Renal cortex interstitium (tissue), 11 donors: ENCODE measurements at regions not wholly inside any gene's neighbourhood (a gene's known extent, or its start where the extent isn't known, plus 50 kb on each side); places are given as distances from the start of the nearest gene placed in this dataset.

Experiments used
- DNase-seq, 11 donors: peaks; one replicate each; pipeline ENCODE4 v3.0.0-alpha.2; 2013; ENCODE audit warnings: low read depth in 9 of 11, low spot score in 4 of 11; ENCODE audit errors: extremely low read depth in 1 of 11

DNA sequence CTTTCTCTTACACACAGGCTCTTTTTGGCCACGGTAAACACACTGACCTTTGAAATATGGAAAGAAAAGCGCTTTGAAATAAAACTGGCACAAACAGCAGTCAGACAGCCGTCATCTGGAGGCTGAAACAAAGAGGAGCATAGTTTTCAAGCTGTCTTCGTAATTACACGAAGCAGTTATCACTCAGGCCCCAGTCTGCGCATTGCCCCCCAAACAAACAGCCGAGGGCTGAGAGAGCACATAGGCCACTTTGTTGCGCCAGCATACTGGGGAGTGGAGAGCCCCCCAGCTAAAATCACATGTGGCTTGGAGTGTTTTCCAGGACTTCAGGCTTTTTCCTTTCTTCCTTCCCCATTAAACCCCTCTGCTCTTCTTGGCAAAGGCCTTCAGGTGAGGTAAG, 142.9 kb upstream of the BTG1 start:
- DNase-seq: no peak

GRCh38 chr12:92278378-92278828, 132.8 kb upstream of the BTG1 start:
- DNase-seq: no peak

- no peak for DNase-seq
Observed at GRCh38 chr12:92277795-92278194, 132.1 kb upstream of the BTG1 start.

DNA sequence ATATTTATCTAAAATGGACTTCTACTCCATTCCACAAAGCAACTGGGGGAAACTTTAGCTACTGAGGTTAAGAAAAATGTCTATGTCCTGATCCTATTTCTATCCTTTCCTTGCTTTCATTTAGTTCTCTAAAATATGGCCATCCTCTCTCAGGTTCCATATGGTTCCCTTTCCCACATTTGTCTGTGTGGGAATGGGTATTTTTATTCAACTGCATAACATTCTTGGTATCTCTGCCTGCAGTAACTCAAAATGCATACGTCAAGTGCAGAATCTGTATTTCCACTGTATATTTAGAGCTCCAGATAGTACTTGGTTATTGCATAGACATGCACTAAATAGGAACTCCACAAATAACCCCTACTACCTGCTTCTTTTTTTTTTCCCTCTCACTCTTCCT, 130.6 kb upstream of the BTG1 start:
- no peak for DNase-seq

GRCh38 chr12:92275443-92276154, 130.0 kb upstream of the BTG1 start:
- no peak for DNase-seq

DNA sequence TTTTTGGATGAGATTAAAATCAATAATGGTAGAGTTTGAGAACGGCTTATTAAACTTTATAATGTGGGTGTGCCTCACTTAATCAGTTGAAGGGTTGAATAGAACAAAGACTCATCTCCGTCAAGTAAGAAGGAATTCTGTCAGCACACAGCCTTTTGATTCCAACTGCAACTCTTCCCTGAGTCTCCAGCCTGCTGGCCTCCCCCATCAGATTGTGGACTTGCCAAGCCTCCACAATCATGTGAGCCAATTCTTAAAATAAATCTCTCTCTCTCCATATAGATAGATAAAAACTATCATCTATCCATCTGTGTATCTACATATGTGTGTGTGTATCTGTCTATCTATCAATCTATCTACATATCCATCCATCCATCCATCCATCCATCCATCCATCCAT, 127.4 kb upstream of the BTG1 start:
- no peak for DNase-seq

DNA sequence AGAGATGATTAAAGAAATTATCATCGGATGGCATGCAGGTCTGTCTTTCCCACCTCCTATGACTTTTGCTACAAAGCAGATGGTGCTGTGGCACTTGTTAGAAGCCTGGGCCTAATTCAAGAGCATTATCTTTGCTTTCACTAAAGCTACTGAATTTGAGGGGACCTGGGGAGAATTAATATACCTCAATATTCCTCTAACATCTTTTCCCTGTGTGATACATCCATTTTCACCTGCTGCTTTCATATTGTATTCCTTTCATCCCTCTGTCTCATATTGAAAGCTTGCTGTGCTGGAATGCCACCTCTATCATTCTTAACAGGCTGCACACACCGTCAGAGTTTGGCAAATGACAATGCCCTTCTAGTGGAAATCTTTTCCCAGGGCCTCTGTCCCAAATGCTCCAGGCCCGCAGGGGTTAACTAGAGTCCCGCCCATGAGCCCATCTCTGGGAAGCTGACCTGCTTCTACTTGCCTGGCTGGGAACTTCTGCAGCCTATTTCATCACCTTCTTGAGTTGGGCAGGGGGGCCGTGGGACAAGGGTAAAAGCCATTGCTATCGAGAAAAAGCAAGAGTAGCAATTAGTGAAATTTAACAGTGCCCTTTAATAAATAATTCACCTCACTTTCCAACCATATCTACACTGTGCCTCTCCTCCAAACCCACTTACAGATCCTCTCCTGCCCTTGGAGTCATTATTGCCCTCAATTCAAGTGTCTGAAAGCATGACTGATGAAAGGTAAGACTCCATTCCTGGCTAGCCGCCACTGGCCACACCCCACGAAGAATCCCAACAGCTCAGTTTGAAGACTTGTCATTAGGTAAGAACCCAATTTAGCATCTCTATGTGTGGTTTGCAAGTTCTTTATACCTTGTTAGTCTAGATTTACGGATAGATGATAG, 126.7 kb upstream of the BTG1 start:
- no peak for DNase-seq

GRCh38 chr12:92271341-92271740, 125.7 kb upstream of the BTG1 start:
- DNase-seq: no peak

DNA sequence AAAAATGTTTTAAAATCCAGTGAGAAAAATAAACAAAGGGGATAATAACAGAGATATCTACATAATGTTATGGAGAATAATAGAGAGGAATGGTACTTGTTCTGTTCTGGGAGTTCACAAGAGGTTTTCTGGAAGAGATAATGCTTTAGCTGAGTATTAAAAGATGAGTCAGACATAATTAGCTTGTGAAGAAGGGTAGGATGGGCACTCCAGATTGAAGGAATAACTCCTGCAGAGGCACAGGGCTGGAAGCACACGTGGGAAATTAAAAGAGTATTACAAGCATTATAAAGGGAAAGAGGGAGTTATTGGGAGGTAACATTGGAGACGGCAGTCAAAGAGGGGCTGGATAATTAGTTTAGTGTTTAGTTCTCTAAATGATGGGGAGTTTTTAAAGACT, 124.9 kb upstream of the BTG1 start:
- no peak for DNase-seq

DNA sequence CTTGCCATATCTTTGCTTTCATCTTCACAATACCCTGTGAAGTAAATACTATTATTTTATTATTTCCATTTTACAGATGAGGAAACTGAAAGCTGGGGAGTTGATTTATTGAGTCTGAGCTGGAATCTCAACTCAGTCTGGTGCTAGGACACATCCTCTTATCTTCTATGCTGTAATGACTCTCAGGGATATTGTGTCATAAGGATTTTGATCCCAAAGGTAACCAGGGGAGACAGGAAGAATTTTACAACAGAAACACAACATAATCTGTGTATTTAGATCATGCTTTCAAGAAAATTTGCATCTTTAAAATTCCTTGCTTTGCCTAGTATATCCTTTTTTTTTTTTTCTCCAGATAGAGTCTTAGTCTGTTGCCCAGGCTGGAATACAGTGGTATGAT, 123.3 kb upstream of the BTG1 start:
- DNase-seq: no peak

- no peak for DNase-seq
Observed at GRCh38 chr12:92261692-92262091, 116.0 kb upstream of the BTG1 start.

- DNase-seq: no peak
Observed at GRCh38 chr12:92261071-92261470, 115.4 kb upstream of the BTG1 start.

- no peak for DNase-seq
Observed at GRCh38 chr12:92259696-92260251, 114.1 kb upstream of the BTG1 start.

DNA sequence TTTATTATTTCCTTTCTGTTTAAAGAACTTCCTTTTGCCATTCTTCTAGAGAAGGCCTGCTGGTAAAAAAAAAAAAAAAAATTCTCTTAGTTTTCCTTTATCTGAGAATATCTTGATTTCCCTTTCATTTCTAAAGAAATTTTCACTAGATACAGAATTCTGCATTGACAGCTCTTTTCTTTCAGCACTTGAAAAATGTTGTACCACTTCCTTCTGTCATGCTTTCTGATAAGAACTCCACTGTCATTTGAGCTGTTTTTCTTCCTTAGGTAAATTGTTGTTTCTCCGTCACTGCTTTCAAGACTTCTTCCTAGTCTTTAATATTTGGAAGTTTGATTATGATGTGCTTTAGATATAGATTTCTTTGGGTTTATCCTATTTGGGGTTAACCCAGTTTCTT, 113.6 kb upstream of the BTG1 start:
- DNase-seq: no peak

- DNase-seq: no peak
Observed at GRCh38 chr12:92257261-92257660, 111.6 kb upstream of the BTG1 start.

- DNase-seq: no peak
Observed at GRCh38 chr12:92255741-92256140, 110.1 kb upstream of the BTG1 start.

GRCh38 chr12:92253301-92253700, 107.7 kb upstream of the BTG1 start:
- no peak for DNase-seq

GRCh38 chr12:92248977-92249376, 103.3 kb upstream of the BTG1 start:
- DNase-seq: no peak

DNA sequence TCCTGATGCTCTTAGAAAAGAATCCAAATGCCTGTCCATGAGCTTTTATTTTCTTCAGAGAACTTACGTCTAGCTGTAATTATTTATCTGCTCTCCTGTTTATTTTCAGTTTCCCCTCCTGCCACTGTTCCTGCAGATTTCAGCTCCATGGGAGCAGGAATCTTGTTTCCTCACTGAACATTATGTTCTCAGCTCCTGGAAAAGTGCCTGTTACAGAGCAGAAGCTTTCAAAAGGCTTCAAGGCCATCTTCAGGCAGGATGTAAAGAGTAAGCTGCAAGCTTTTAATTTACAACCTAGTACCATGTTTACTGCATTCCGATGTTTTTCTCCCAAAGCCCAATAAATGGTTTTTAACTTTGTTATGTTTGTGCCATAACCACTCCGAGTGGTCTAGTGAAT, 98.4 kb upstream of the BTG1 start:
- DNase-seq: peak in 1 of 11 donors; percentile 25

DNA sequence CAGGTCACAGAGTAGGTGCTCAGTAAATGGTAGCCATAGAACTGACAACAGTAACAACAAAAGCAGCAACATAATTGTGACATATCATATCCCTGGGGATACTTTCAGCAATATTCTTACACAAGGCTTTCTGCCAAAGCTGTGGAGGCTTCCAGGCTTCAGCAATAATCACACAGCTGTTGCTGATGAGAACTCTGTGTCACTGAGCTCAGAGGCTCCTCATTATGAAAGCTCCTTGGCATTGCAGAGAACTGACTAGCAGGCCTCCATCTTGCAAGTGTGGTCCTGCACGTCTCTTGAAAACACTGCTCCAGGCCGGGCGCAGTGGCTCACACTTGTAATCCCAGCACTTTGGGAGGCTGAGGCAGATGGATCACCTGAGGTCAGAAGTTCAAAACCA, 97.3 kb upstream of the BTG1 start:
- DNase-seq: no peak
